ENCODE measurements at regions not wholly inside any gene's neighbourhood (a gene's known extent, or its start where the extent isn't known, plus 50 kb on each side); places are given as distances from the start of the nearest gene placed in this dataset.

GRCh38 chr10:8975535-8975934, 921.0 kb downstream of the GATA3 start:
- no peak overlapping the region for H3K4me3 ChIP-seq (ENCODE audit: low read length)
- no peak overlapping the region for H3K27ac ChIP-seq (ENCODE audit: low read depth in 1 of 2, low read length in 2 of 2)
- Mint-ChIP-seq H3K9me3 (no peaks in the 10 kb centered on the region), H3K36me3 (ENCODE audit: low read depth) (no peaks in the 10 kb centered on the region), H3K27me3 (no peaks in the 10 kb centered on the region), H3K4me3 (no peak overlapping the region), H3K27ac (no peak overlapping the region), H3K4me1 (ENCODE audit: low read depth) (no peaks in the 10 kb centered on the region)
- DNase-seq (no peak), ATAC-seq (ENCODE audit: poor library complexity) (no peak)
- no peaks in the 10 kb centered on the region for H3K27me3 ChIP-seq (ENCODE audit: control insufficient read depth in 1 of 2, insufficient read depth in 2 of 2, low read length in 2 of 2)
- TF ChIP-seq CTCF (IDR thresholded peaks at IDR 0.05), result no peak
- no peaks in the 10 kb centered on the region for H3K36me3 ChIP-seq (ENCODE audit: insufficient read depth, low read length)
- intact Hi-C loops (cut with DNase I, micrococcal nuclease), result no loop called here
- H3K4me1 ChIP-seq (ENCODE audit: insufficient read depth, low read length), result no peaks in the 10 kb centered on the region
- ChIA-PET POLR2A (no interaction called here), CTCF (no interaction called here)
- H3K9me3 ChIP-seq (ENCODE audit: control insufficient read depth in 1 of 2, insufficient read depth in 1 of 2, low read length in 2 of 2), result no peaks in the 10 kb centered on the region

- ATAC-seq (ENCODE audit: poor library complexity) (no peak), DNase-seq (no peak)
- Histone ChIP-seq H3K9me3 (ENCODE audit: control insufficient read depth in 1 of 2, insufficient read depth in 1 of 2, low read length in 2 of 2) (no peaks in the 10 kb centered on the region), H3K36me3 (ENCODE audit: insufficient read depth, low read length) (no peaks in the 10 kb centered on the region), H3K4me1 (ENCODE audit: insufficient read depth, low read length) (no peaks in the 10 kb centered on the region), H3K27ac (ENCODE audit: low read depth in 1 of 2, low read length in 2 of 2) (no peak overlapping the region), H3K27me3 (ENCODE audit: control insufficient read depth in 1 of 2, insufficient read depth in 2 of 2, low read length in 2 of 2) (no peaks in the 10 kb centered on the region), H3K4me3 (ENCODE audit: low read length) (no peak overlapping the region)
- TF ChIP-seq CTCF (IDR thresholded peaks at IDR 0.05), result no peak
- Mint-ChIP-seq H3K4me3 (no peak overlapping the region), H3K9me3 (no peaks in the 10 kb centered on the region), H3K27me3 (no peaks in the 10 kb centered on the region), H3K27ac (no peak overlapping the region), H3K4me1 (ENCODE audit: low read depth) (no peaks in the 10 kb centered on the region), H3K36me3 (ENCODE audit: low read depth) (no peaks in the 10 kb centered on the region)
- intact Hi-C loops (cut with DNase I, micrococcal nuclease), result no loop called here
- ChIA-PET CTCF (no interaction called here), POLR2A (no interaction called here)
Observed at GRCh38 chr10:8978100-8978499, 923.6 kb downstream of the GATA3 start.

GRCh38 chr10:8979976-8980375, 925.5 kb downstream of the GATA3 start:
- H3K9me3 ChIP-seq (ENCODE audit: control insufficient read depth in 1 of 2, insufficient read depth in 1 of 2, low read length in 2 of 2), result no peaks in the 10 kb centered on the region
- H3K9me3 Mint-ChIP-seq, result no peaks in the 10 kb centered on the region
- H3K27me3 Mint-ChIP-seq, result no peaks in the 10 kb centered on the region
- no peaks in the 10 kb centered on the region for H3K4me1 Mint-ChIP-seq (ENCODE audit: low read depth)
- ChIA-PET CTCF (no interaction called here), POLR2A (no interaction called here)
- intact Hi-C loops (cut with DNase I, micrococcal nuclease), result no loop called here
- TF ChIP-seq CTCF (IDR thresholded peaks at IDR 0.05), result no peak
- H3K27ac ChIP-seq (ENCODE audit: low read depth in 1 of 2, low read length in 2 of 2), result no peak overlapping the region
- no peak overlapping the region for H3K4me3 Mint-ChIP-seq
- no peaks in the 10 kb centered on the region for H3K27me3 ChIP-seq (ENCODE audit: control insufficient read depth in 1 of 2, insufficient read depth in 2 of 2, low read length in 2 of 2)
- H3K27ac Mint-ChIP-seq, result no peak overlapping the region
- ATAC-seq (ENCODE audit: poor library complexity) (no peak), DNase-seq (no peak)
- H3K36me3 ChIP-seq (ENCODE audit: insufficient read depth, low read length), result no peaks in the 10 kb centered on the region
- H3K4me3 ChIP-seq (ENCODE audit: low read length), result no peak overlapping the region
- H3K4me1 ChIP-seq (ENCODE audit: insufficient read depth, low read length), result no peaks in the 10 kb centered on the region
- no peaks in the 10 kb centered on the region for H3K36me3 Mint-ChIP-seq (ENCODE audit: low read depth)

All from CD4-positive, alpha-beta T cell (primary cell).